Activated CD4-positive, CD25-positive, alpha-beta regulatory T cell treated with anti-CD3 and anti-CD28 coated beads, Interleukin-2, amount 50 U/mL, for 24 hours (primary cell): ENCODE measurements at regions not wholly inside any gene's neighbourhood (a gene's known extent, or its start where the extent isn't known, plus 50 kb on each side); places are given as distances from the start of the nearest gene placed in this dataset.

ENCODE experiments used
- ATAC-seq, 2 donors: fragments of 150-1000 bp; cut with Tn5 transposase; one replicate each; pipeline ENCODE4 v1.10.0; 2021; ENCODE audit warnings: mild to moderate bottlenecking in 1 of 2, moderate library complexity in 1 of 2

DNA sequence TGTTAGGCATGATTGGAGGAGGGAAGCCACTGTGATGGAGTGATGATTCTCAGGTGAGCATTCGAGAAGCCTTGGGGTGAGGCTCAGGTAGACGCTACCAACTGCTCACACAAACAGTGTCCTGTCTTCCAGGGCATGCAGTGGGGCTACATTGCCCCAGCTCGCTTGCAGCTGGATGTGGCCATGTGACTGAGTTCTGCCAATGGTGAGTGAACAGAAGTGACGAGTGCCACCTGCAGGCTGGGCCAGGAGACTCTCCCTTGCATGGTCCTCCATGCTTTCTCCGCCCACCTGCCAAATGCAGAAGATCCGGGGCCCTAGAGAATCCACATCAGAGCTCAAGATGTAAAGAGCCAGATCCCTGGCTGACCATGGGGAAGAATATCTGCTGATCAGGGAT is 195.9 kb downstream of the BCR start:
- peak in 1 of 2 donors; percentile 59 for ATAC-seq

DNA sequence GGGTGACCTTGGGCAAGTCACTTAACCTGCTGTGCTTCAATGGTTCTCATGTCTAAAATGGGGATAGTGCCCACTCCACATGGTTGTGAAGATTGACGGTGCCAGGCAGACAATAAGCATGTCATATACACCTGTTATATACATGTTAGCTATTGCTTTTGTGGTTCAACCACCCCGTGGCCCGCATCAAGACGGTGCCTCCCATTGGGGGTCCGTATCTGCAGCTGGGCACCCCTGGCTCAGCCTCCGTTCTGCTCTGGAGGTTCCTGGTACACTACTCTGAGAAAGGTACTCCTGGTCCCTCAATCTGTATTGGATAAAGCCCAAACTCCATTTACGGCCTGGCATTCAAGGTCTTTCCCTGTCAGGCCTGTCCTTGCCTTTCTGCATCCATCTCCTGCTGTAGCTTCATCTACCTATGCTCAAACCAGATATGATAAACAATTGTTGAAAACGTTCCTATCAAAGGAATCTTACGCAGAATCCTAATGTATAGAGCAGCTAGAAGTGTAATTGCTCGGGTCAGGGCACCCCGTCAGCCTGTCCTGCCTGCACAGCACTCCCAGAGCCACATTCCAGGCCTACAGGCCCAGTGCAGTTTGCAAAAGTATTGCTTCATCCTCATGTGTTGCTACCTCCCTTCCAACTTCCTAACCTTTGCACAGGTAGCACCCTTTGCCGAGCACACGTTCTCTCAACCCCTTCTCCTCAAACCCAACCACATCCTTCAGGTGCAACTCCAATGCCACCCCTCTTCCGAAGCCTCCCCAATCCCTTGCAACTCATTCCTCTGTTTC is 194.9 kb downstream of the BCR start:
- ATAC-seq = no peak

DNA sequence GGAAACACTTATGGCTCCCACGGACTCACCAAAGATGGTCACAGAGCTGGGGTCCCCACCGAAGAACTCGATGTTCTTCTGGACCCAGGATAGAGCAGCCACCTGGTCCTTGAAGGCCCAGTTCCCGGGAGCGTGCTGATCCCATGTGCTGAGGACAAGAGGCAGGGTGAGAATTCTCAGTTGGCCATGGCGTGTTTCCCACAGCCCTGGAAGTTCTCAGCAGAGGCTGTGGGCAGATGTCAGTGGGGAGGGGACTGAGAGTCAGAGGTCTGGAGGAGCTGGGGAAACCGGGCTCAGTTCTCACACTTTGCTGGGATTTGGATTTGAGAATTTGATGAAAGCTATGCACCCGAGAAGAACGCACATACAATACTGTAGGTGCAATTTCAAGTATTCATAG is 193.3 kb downstream of the BCR start:
- ATAC-seq = no peak

DNA sequence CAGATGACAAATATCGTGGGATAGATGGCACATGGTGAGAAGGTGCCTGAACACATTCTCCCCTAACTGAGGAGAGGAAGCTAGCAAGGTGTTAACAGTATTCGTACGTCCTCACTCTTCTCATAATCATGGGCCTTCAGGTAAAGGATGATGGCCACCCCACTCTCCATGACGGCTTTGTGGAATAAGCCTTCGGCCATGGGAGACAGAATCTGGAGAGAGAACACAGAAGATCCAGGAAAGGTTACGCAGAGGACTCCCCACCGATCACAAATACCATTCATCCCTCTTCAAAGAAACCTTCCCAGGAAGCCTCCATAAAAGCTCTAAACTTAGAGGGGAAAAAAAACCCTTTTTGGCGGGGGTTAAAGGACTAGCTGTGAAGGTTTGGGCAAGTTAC is 189.9 kb downstream of the BCR start:
- no peak for ATAC-seq

DNA sequence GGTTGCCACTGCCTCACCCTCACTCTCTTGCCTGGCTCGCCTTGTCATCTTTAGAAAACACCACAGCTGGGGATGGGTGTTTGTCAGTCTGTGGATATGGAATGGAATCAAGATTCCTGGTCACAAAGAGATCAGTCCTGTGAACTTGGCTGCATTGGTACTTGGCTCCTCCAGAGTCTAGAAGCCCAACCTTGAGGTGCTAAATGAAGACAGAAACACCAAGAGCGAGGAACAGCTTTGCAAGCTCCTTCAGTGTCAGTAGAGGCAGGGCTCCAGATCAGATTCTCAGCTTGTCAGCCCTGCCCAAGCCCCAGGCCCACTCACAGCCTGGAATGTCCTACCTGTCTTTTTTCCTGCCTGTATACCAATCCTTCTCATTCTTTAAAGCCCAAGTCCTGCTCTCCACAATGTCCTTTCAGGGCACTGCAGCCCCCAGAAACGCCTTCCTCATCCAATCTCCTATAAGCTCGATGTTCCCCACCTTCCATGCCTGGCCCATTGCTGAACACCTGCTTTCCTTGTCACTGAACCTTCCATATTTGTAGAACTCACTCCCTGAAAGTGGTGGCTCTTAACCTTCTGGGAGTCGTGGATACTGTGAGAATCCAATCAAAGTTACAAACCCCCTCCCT is 188.9 kb downstream of the BCR start:
- ATAC-seq = no peak
